ENCODE measurements at regions not wholly inside any gene's neighbourhood (a gene's known extent, or its start where the extent isn't known, plus 50 kb on each side); places are given as distances from the start of the nearest gene placed in this dataset.

DNA sequence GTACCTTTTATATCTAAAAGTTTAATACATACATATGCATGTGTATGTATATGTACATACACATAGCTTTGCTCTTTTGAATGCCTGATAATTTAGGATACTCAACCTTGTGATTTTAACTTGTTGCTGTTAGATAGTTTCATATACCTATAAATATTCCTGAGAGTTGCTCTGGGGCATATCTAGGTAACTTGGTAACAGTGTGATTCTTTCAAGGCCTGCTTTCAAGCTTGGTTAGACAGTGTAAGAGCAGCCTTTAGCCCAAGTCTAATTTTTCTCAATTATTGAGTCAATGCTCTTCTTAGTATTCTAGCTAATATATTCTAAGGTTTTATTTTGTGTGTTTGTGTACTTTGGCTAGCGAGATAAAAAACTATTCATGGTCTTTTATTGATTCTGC lies 762.1 kb upstream of the MIR17HG start:
- H3K27me3 ChIP-seq (ENCODE audit: control insufficient read depth in 4 of 4, insufficient read depth in 4 of 4, low read length in 3 of 4) = no peaks in the 10 kb centered on the region
- WGBS = 70% methylated on average over 1 of the region's 1 CpG
- H3K27ac ChIP-seq (ENCODE audit: low read depth in 1 of 2, low read length in 2 of 2) = no peak overlapping the region
- peaks cover 0 to 1% (median 0%) of the 10 kb centered on the region in 4 donors for H3K9me3 ChIP-seq (ENCODE audit: control insufficient read depth in 4 of 4, low read length in 3 of 4)
- TF ChIP-seq YY1 (IDR thresholded peaks at IDR 0.05) = no peak
- TF ChIP-seq, protein P1, sequence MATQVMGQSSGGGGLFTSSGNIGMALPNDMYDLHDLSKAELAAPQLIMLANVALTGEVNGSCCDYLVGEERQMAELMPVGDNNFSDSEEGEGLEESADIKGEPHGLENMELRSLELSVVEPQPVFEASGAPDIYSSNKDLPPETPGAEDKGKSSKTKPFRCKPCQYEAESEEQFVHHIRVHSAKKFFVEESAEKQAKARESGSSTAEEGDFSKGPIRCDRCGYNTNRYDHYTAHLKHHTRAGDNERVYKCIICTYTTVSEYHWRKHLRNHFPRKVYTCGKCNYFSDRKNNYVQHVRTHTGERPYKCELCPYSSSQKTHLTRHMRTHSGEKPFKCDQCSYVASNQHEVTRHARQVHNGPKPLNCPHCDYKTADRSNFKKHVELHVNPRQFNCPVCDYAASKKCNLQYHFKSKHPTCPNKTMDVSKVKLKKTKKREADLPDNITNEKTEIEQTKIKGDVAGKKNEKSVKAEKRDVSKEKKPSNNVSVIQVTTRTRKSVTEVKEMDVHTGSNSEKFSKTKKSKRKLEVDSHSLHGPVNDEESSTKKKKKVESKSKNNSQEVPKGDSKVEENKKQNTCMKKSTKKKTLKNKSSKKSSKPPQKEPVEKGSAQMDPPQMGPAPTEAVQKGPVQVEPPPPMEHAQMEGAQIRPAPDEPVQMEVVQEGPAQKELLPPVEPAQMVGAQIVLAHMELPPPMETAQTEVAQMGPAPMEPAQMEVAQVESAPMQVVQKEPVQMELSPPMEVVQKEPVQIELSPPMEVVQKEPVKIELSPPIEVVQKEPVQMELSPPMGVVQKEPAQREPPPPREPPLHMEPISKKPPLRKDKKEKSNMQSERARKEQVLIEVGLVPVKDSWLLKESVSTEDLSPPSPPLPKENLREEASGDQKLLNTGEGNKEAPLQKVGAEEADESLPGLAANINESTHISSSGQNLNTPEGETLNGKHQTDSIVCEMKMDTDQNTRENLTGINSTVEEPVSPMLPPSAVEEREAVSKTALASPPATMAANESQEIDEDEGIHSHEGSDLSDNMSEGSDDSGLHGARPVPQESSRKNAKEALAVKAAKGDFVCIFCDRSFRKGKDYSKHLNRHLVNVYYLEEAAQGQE (IDR thresholded peaks at IDR 0.05) = no peak
- TF ChIP-seq FOXA1 (IDR thresholded peaks at IDR 0.05) = no peak
- no peak for TF ChIP-seq JUND (IDR thresholded peaks at IDR 0.05)
- no peak for TF ChIP-seq NR2F2 (IDR thresholded peaks at IDR 0.05)
- no peak for TF ChIP-seq HNF4G (IDR thresholded peaks at IDR 0.05)
- no peak for TF ChIP-seq FOXA2 (IDR thresholded peaks at IDR 0.05)
- no peak for TF ChIP-seq TAF1 (conservative IDR thresholded peaks at IDR 0.05)
- TF ChIP-seq RAD21 (IDR thresholded peaks at IDR 0.05) = no peak
- TF ChIP-seq GABPA (IDR thresholded peaks at IDR 0.05 in 1 of 2, conservative IDR thresholded peaks at IDR 0.05 in 1 of 2) = no peak
- TF ChIP-seq HNF4A (conservative IDR thresholded peaks at IDR 0.05) = no peak
- TF ChIP-seq EGR1 (IDR thresholded peaks at IDR 0.05; ENCODE audit: low read depth in 2 of 2) = no peak
- TF ChIP-seq, protein P2, sequence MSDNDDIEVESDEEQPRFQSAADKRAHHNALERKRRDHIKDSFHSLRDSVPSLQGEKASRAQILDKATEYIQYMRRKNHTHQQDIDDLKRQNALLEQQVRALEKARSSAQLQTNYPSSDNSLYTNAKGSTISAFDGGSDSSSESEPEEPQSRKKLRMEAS (IDR thresholded peaks at IDR 0.05) = no peak
- TF ChIP-seq, protein P3, sequence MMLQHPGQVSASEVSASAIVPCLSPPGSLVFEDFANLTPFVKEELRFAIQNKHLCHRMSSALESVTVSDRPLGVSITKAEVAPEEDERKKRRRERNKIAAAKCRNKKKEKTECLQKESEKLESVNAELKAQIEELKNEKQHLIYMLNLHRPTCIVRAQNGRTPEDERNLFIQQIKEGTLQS (IDR thresholded peaks at IDR 0.05) = no peak
- no peak for TF ChIP-seq SP1 (IDR thresholded peaks at IDR 0.05)
- TF ChIP-seq RXRA (IDR thresholded peaks at IDR 0.05) = no peak
- TF ChIP-seq, protein P4, sequence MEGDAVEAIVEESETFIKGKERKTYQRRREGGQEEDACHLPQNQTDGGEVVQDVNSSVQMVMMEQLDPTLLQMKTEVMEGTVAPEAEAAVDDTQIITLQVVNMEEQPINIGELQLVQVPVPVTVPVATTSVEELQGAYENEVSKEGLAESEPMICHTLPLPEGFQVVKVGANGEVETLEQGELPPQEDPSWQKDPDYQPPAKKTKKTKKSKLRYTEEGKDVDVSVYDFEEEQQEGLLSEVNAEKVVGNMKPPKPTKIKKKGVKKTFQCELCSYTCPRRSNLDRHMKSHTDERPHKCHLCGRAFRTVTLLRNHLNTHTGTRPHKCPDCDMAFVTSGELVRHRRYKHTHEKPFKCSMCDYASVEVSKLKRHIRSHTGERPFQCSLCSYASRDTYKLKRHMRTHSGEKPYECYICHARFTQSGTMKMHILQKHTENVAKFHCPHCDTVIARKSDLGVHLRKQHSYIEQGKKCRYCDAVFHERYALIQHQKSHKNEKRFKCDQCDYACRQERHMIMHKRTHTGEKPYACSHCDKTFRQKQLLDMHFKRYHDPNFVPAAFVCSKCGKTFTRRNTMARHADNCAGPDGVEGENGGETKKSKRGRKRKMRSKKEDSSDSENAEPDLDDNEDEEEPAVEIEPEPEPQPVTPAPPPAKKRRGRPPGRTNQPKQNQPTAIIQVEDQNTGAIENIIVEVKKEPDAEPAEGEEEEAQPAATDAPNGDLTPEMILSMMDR (IDR thresholded peaks at IDR 0.05; ENCODE audit: low read depth, low read length, missing input control) = no peak
- TF ChIP-seq, protein P5, sequence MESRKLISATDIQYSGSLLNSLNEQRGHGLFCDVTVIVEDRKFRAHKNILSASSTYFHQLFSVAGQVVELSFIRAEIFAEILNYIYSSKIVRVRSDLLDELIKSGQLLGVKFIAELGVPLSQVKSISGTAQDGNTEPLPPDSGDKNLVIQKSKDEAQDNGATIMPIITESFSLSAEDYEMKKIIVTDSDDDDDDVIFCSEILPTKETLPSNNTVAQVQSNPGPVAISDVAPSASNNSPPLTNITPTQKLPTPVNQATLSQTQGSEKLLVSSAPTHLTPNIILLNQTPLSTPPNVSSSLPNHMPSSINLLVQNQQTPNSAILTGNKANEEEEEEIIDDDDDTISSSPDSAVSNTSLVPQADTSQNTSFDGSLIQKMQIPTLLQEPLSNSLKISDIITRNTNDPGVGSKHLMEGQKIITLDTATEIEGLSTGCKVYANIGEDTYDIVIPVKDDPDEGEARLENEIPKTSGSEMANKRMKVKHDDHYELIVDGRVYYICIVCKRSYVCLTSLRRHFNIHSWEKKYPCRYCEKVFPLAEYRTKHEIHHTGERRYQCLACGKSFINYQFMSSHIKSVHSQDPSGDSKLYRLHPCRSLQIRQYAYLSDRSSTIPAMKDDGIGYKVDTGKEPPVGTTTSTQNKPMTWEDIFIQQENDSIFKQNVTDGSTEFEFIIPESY (IDR thresholded peaks at IDR 0.05) = no peak
- DNase-seq (ENCODE audit: low spot score) = no peak
- H3K4me1 ChIP-seq (ENCODE audit: control insufficient read depth in 4 of 4, insufficient read depth in 4 of 4, low read length in 3 of 4) = no peaks in the 10 kb centered on the region
- H3K9ac ChIP-seq (ENCODE audit: low read depth in 1 of 2, low read length in 2 of 2) = no peak overlapping the region
- no peak overlapping the region for H3K4me3 ChIP-seq (ENCODE audit: low read depth in 1 of 3, low read length in 3 of 3)
- H3K36me3 ChIP-seq (ENCODE audit: control insufficient read depth in 4 of 4, insufficient read depth in 3 of 4, low read depth in 1 of 4, low read length in 3 of 4) = no peaks in the 10 kb centered on the region

Measured in liver (tissue), 8 donors.